Upper lobe of left lung (tissue), 6 donors: ENCODE measurements at regions not wholly inside any gene's neighbourhood (a gene's known extent, or its start where the extent isn't known, plus 50 kb on each side); places are given as distances from the start of the nearest gene placed in this dataset.

Experiments used
- ATAC-seq, 2 donors: fragments of 200-7000 bp; cut with Tn5 transposase; one replicate each; pipeline ENCODE4 v1.9.1; 2022; ENCODE audit warnings: mild to moderate bottlenecking in 2 of 2, moderate library complexity in 2 of 2; ENCODE audit not compliant: low FRiP score in 2 of 2
- DNase-seq, 2 donors: peaks; one replicate each; pipeline ENCODE4 v3.0.0-alpha.2; 2019 to 2020
- H3K27ac ChIP-seq, 4 donors: fragments of 200-600 bp; sonication (generic); one replicate each; pipeline ENCODE4 v1.5.1; 2016 to 2019
- H3K27me3 ChIP-seq, 4 donors: fragments of 200-600 bp; sonication (generic); one replicate each; pipeline ENCODE4 v1.5.1; 2017 to 2019
- H3K36me3 ChIP-seq, 4 donors: fragments of 200-600 bp; sonication (generic); one replicate each; pipeline ENCODE4 v1.5.1; 2016 to 2019
- H3K4me1 ChIP-seq, 4 donors: fragments of 200-600 bp; sonication (generic); one replicate each; pipeline ENCODE4 v1.5.1; 2018 to 2019
- H3K4me3 ChIP-seq, 4 donors: fragments of 200-600 bp; sonication (generic); one replicate each; pipeline ENCODE4 v1.5.1; 2017 to 2019; ENCODE audit warnings: mild to moderate bottlenecking in 2 of 4, moderate library complexity in 1 of 4
- H3K9me3 ChIP-seq, 4 donors: fragments of 200-600 bp; sonication (generic); one replicate each; pipeline ENCODE4 v1.5.1; 2018 to 2019
- CTCF ChIP-seq, 6 experiments: fragments of 450-650 bp in 4 of 6; fragments of 200-600 bp in 2 of 6; sonication (generic) in 2 of 6; IDR thresholded peaks; one replicate each; pipeline ENCODE4 v1.5.1; 2016 to 2019; ENCODE audit warnings: antibody characterized with exemption in 6 of 6
- EP300 ChIP-seq, 4 donors: sonication (generic); formaldehyde crosslinking; IDR thresholded peaks; one replicate each; pipeline ENCODE4 v1.5.1; 2017; ENCODE audit warnings: antibody characterized with exemption in 4 of 4, control low read depth in 2 of 4
- POLR2A ChIP-seq, 4 donors: fragments of 450-650 bp; IDR thresholded peaks; one replicate each; pipeline ENCODE4 v1.5.1; 2016 to 2017; ENCODE audit warnings: antibody characterized with exemption in 4 of 4, mild to moderate bottlenecking in 2 of 4
- POLR2AphosphoS5 ChIP-seq, 2 donors: sonication (generic); formaldehyde crosslinking; IDR thresholded peaks; one replicate each; pipeline ENCODE4 v1.5.1; 2017; ENCODE audit warnings: antibody characterized with exemption in 2 of 2
- WGBS, 2 donors: methylation state at CpG; one replicate each; pipeline ENCODE4 v1.1.5; 2017 to 2018; 5-methylcytosine and 5-hydroxymethylcytosine counted together
- donor health status: DM: no; HTN: no; CAD: no; lungs with moderate emphysema.
- donor health status: DM: no; HTN: yes; CAD: no; lungs with severe emphysema.

DNA sequence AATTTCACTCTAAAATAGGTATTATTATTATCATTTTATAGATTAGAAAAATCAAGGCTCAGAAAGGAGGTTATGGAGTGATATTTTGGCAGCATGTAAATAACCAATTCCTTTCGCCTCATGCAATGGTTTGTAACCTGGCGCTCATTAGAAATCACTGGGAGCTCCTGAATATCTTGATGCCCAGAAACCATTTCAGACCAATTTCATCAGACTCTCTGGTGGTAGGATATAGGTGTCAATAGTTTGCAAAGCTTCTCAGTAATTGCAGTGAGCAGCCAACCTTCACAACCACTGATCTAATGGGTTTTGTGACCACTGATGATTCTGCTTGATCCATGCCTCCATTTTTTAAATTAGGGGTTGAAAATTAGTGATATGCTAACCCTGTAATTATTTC is 57.8 kb upstream of the ZC3H12C start:
- ATAC-seq (no peak), DNase-seq (no peak)
- H3K4me1 ChIP-seq, result no peaks in the 10 kb centered on the region
- TF ChIP-seq EP300 (IDR thresholded peaks at IDR 0.05) (no peak), POLR2AphosphoS5 (IDR thresholded peaks at IDR 0.05) (no peak), CTCF (IDR thresholded peaks at IDR 0.05) (no peak), POLR2A (IDR thresholded peaks at IDR 0.05) (no peak)
- H3K27ac ChIP-seq, result no peak overlapping the region
- WGBS, 2 donors, result 45 to 47% methylated on average over 2 of the region's 2 CpGs
- H3K36me3 ChIP-seq, result no peaks in the 10 kb centered on the region
- H3K27me3 ChIP-seq, result no peaks in the 10 kb centered on the region
- H3K9me3 ChIP-seq, result no peaks in the 10 kb centered on the region
- no peak overlapping the region for H3K4me3 ChIP-seq

DNA sequence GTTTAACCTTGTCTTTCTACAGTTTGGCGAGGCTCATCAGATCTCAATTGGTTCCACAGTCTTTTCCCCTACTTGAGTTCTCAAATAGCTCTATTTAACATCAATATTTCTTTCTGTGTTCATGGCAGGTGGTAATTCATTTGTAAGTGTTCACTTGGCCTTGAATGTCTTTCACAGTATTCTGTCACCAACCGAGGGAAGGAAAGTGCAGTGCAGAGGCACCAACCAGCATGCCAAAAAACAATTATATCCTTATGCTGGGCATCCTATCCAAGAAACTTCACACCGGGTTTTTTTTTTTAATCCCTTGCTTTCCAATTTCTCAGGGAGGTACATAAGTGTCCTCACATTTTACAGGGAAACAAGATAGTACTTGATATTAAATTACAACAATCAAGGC is 55.0 kb upstream of the ZC3H12C start:
- Histone ChIP-seq H3K36me3 (no peaks in the 10 kb centered on the region), H3K4me1 (no peaks in the 10 kb centered on the region), H3K9me3 (no peaks in the 10 kb centered on the region), H3K27me3 (no peaks in the 10 kb centered on the region), H3K4me3 (no peak overlapping the region), H3K27ac (no peak overlapping the region)
- TF ChIP-seq POLR2AphosphoS5 (IDR thresholded peaks at IDR 0.05), result no peak
- no peak for TF ChIP-seq CTCF (IDR thresholded peaks at IDR 0.05)
- TF ChIP-seq EP300 (IDR thresholded peaks at IDR 0.05), result no peak
- no peak for TF ChIP-seq POLR2A (IDR thresholded peaks at IDR 0.05)
- no peak for DNase-seq
- no peak for ATAC-seq
- WGBS, 2 donors, result 79 to 86% methylated on average over 3 of the region's 3 CpGs
